Activated CD8-positive, alpha-beta T cell treated with anti-CD3 and anti-CD28 coated beads for 36 hours (primary cell): ENCODE measurements at regions not wholly inside any gene's neighbourhood (a gene's known extent, or its start where the extent isn't known, plus 50 kb on each side); places are given as distances from the start of the nearest gene placed in this dataset.

Experiments
- ATAC-seq: fragments of 200-7000 bp; cut with Tn5 transposase; one replicate; pipeline ENCODE4 v1.10.0; 2021; ENCODE audit warnings: mild to moderate bottlenecking, moderate library complexity
- CTCF ChIA-PET: fragments of 350-600 bp; sonication (Branson Sonifier 250); formaldehyde crosslinking; loops from one replicate; lab custom pipeline; 2021; ENCODE audit warnings: antibody characterized with exemption; lab: Charles Lee
- POLR2A ChIA-PET: fragments of 350-600 bp; sonication (Branson Sonifier 250); formaldehyde crosslinking; loops from one replicate; lab custom pipeline; 2021; ENCODE audit warnings: antibody characterized with exemption; lab: Charles Lee
- DNase-seq: peaks from one replicate; pipeline ENCODE4 v3.0.0-alpha.2; 2020
- H3K27ac Mint-ChIP-seq: one replicate; pipeline ENCODE4 v1.8.0; 2021; ENCODE audit warnings: mild to moderate bottlenecking, mixed read lengths
- H3K27me3 Mint-ChIP-seq: one replicate; pipeline ENCODE4 v1.8.0; 2021; ENCODE audit warnings: mixed read lengths
- H3K36me3 Mint-ChIP-seq: one replicate; pipeline ENCODE4 v1.8.0; 2021; ENCODE audit warnings: low read depth, mixed read lengths
- H3K4me1 Mint-ChIP-seq: one replicate; pipeline ENCODE4 v1.8.0; 2021; ENCODE audit warnings: low read depth, mixed read lengths
- H3K4me3 Mint-ChIP-seq: one replicate; pipeline ENCODE4 v1.8.0; 2021; ENCODE audit warnings: mild to moderate bottlenecking, moderate library complexity, mixed read lengths
- H3K9me3 Mint-ChIP-seq: one replicate; pipeline ENCODE4 v1.8.0; 2021; ENCODE audit warnings: mixed read lengths
- CTCF ChIP-seq: fragments of 200-600 bp; IDR thresholded peaks from one replicate; pipeline ENCODE4 v1.8.0; 2022; ENCODE audit warnings: antibody characterized with exemption, mild to moderate bottlenecking
- intact Hi-C: fragments of 100-400 bp; cut with micrococcal nuclease; formaldehyde crosslinking; loops from one replicate; pipeline ENCODE4 v1.10.0; 2022

GRCh38 chr3:106737265-106737664, 640.0 kb upstream of the CCDC54 start:
- CTCF ChIA-PET = no interaction called here
- no peak for DNase-seq
- H3K27ac Mint-ChIP-seq = no peak overlapping the region
- no peak for ATAC-seq
- no peaks in the 10 kb centered on the region for H3K4me1 Mint-ChIP-seq
- H3K4me3 Mint-ChIP-seq = no peak overlapping the region
- POLR2A ChIA-PET = no interaction called here
- H3K9me3 Mint-ChIP-seq = no peaks in the 10 kb centered on the region
- H3K27me3 Mint-ChIP-seq = no peaks in the 10 kb centered on the region
- intact Hi-C loops = no loop called here
- H3K36me3 Mint-ChIP-seq = no peaks in the 10 kb centered on the region
- no peak for TF ChIP-seq CTCF

- CTCF ChIA-PET = no interaction called here
- DNase-seq (no peak), ATAC-seq (no peak)
- Mint-ChIP-seq H3K27ac (no peak overlapping the region), H3K9me3 (no peaks in the 10 kb centered on the region), H3K36me3 (no peaks in the 10 kb centered on the region), H3K4me1 (no peaks in the 10 kb centered on the region), H3K27me3 (no peaks in the 10 kb centered on the region), H3K4me3 (no peak overlapping the region)
- POLR2A ChIA-PET = no interaction called here
- intact Hi-C loops = no loop called here
- TF ChIP-seq CTCF = no peak
These were observed 637.1 kb upstream of the CCDC54 start for GRCh38 chr3:106740116-106740515.

GRCh38 chr3:106745344-106746168, 631.7 kb upstream of the CCDC54 start:
- Mint-ChIP-seq H3K4me3 (no peak overlapping the region), H3K9me3 (no peaks in the 10 kb centered on the region), H3K27me3 (peaks cover 4% of the 10 kb centered on the region), H3K36me3 (no peaks in the 10 kb centered on the region), H3K4me1 (no peaks in the 10 kb centered on the region), H3K27ac (no peak overlapping the region)
- intact Hi-C loops = no loop called here
- POLR2A ChIA-PET = no interaction called here
- no peak for TF ChIP-seq CTCF
- CTCF ChIA-PET = no interaction called here
- DNase-seq = no peak
- ATAC-seq = no peak

- POLR2A ChIA-PET = no interaction called here
- DNase-seq (no peak), ATAC-seq (no peak)
- Mint-ChIP-seq H3K9me3 (no peaks in the 10 kb centered on the region), H3K27ac (no peak overlapping the region), H3K27me3 (peaks cover 4% of the 10 kb centered on the region), H3K36me3 (no peaks in the 10 kb centered on the region), H3K4me1 (no peaks in the 10 kb centered on the region), H3K4me3 (no peak overlapping the region)
- no peak for TF ChIP-seq CTCF
- CTCF ChIA-PET = no interaction called here
- intact Hi-C loops = no loop called here
These were observed 631.0 kb upstream of the CCDC54 start for GRCh38 chr3:106746286-106746685.

GRCh38 chr3:106748472-106749262, 628.6 kb upstream of the CCDC54 start:
- intact Hi-C loops = no loop called here
- no peak for DNase-seq
- Mint-ChIP-seq H3K36me3 (no peaks in the 10 kb centered on the region), H3K27me3 (peaks cover 4% of the 10 kb centered on the region), H3K27ac (no peak overlapping the region), H3K9me3 (no peaks in the 10 kb centered on the region), H3K4me3 (no peak overlapping the region), H3K4me1 (no peaks in the 10 kb centered on the region)
- no peak for ATAC-seq
- ChIA-PET POLR2A (interaction anchor here (0.6 kb wide), 1 partner anchor 12 kb away, joined by 3 read pairs; no protein-coding TSS in a partner anchor), CTCF (no interaction called here)
- TF ChIP-seq CTCF = no peak
